ENCODE measurements at regions not wholly inside any gene's neighbourhood (a gene's known extent, or its start where the extent isn't known, plus 50 kb on each side); places are given as distances from the start of the nearest gene placed in this dataset.
A peak's percentile ranks its signal among the peaks of the same experiment; 100 is the strongest.

- no peak overlapping the region for H3K27ac ChIP-seq (ENCODE audit: low read depth, low read length)
- H3K18ac ChIP-seq (ENCODE audit: low read length) = no peak overlapping the region
- no peak overlapping the region for H4K12ac ChIP-seq (ENCODE audit: low read depth, low read length)
- no CpG with 5 or more reads among the region's 2 CpGs for whole genome bisulfite sequencing (ENCODE audit: extremely low coverage, insufficient coverage, insufficient read length)
- no peak overlapping the region for H3K4me2 ChIP-seq (ENCODE audit: low read length)
- H4K91ac ChIP-seq (ENCODE audit: low read depth, low read length) = no peak overlapping the region
- no peak overlapping the region for H4K8ac ChIP-seq (ENCODE audit: low read depth, low read length)
- H2BK120ac ChIP-seq (ENCODE audit: insufficient read depth, low read length, poor library complexity) = no peak overlapping the region
- DNase-seq = no peak
- H3K9me3 ChIP-seq (ENCODE audit: insufficient read depth, low read depth, low read length) = no peaks in the 10 kb centered on the region
- no peak overlapping the region for H3K9ac ChIP-seq (ENCODE audit: low read length)
- no peak overlapping the region for H3K4me3 ChIP-seq (ENCODE audit: low read depth, low read length)
- no peak overlapping the region for H2BK5ac ChIP-seq (ENCODE audit: low read depth, low read length, poor library complexity)
- no peak overlapping the region for H3K14ac ChIP-seq (ENCODE audit: low read length)
- H2AFZ ChIP-seq (ENCODE audit: insufficient read depth, low read length, poor library complexity) = no peak overlapping the region
- H2BK12ac ChIP-seq (ENCODE audit: low read length) = no peak overlapping the region
- H2AK5ac ChIP-seq (ENCODE audit: low read length) = no peak overlapping the region
- no peaks in the 10 kb centered on the region for H3K36me3 ChIP-seq (ENCODE audit: control insufficient read depth in 1 of 2, insufficient read depth in 2 of 2, low read length in 2 of 2)
- no peaks in the 10 kb centered on the region for H3K79me2 ChIP-seq (ENCODE audit: control insufficient read depth, insufficient read depth, low read length, poor library complexity)
- peaks cover 2% of the 10 kb centered on the region for H3K79me1 ChIP-seq (ENCODE audit: low read length)
- no peak overlapping the region for H3K4ac ChIP-seq (ENCODE audit: low read depth, low read length)
- H3K23ac ChIP-seq (ENCODE audit: low read length) = no peak overlapping the region
- H3K4me1 ChIP-seq (ENCODE audit: control insufficient read depth in 1 of 2, insufficient read depth in 2 of 2, low read length in 2 of 2) = peaks cover 0 to 3% of the 10 kb centered on the region in 2 experiments
- no peaks in the 10 kb centered on the region for H3K27me3 ChIP-seq (ENCODE audit: insufficient read depth, low read length)
Measured at GRCh38 chr10:31081937-31082840, 50.5 kb upstream of the ZNF438 start.

- H3K27ac ChIP-seq (ENCODE audit: low read depth, low read length) = no peak overlapping the region
- no peak overlapping the region for H2AFZ ChIP-seq (ENCODE audit: insufficient read depth, low read length, poor library complexity)
- no peaks in the 10 kb centered on the region for H3K9me3 ChIP-seq (ENCODE audit: insufficient read depth, low read depth, low read length)
- DNase-seq = peak; percentile 9 to 63
- no peaks in the 10 kb centered on the region for H3K79me2 ChIP-seq (ENCODE audit: control insufficient read depth, insufficient read depth, low read length, poor library complexity)
- peak overlapping the region; percentile 15 for H2BK5ac ChIP-seq (ENCODE audit: low read depth, low read length, poor library complexity)
- H3K4me2 ChIP-seq (ENCODE audit: low read length) = no peak overlapping the region
- no peak overlapping the region for H3K4me3 ChIP-seq (ENCODE audit: low read depth, low read length)
- H2BK12ac ChIP-seq (ENCODE audit: low read length) = no peak overlapping the region
- no peak overlapping the region for H3K14ac ChIP-seq (ENCODE audit: low read length)
- peak overlapping the region; percentile 31 for H4K91ac ChIP-seq (ENCODE audit: low read depth, low read length)
- H3K23ac ChIP-seq (ENCODE audit: low read length) = no peak overlapping the region
- no peak overlapping the region for H4K12ac ChIP-seq (ENCODE audit: low read depth, low read length)
- WGBS (ENCODE audit: extremely low coverage, insufficient coverage, insufficient read length) = no CpG with 5 or more reads among the region's 6 CpGs
- peaks cover 0 to 3% of the 10 kb centered on the region in 2 experiments for H3K4me1 ChIP-seq (ENCODE audit: control insufficient read depth in 1 of 2, insufficient read depth in 2 of 2, low read length in 2 of 2)
- H3K9ac ChIP-seq (ENCODE audit: low read length) = no peak overlapping the region
- H4K8ac ChIP-seq (ENCODE audit: low read depth, low read length) = peak overlapping the region; percentile 65
- no peaks in the 10 kb centered on the region for H3K36me3 ChIP-seq (ENCODE audit: control insufficient read depth in 1 of 2, insufficient read depth in 2 of 2, low read length in 2 of 2)
- no peaks in the 10 kb centered on the region for H3K27me3 ChIP-seq (ENCODE audit: insufficient read depth, low read length)
- no peak overlapping the region for H2AK5ac ChIP-seq (ENCODE audit: low read length)
- no peak overlapping the region for H2BK120ac ChIP-seq (ENCODE audit: insufficient read depth, low read length, poor library complexity)
- no peak overlapping the region for H3K4ac ChIP-seq (ENCODE audit: low read depth, low read length)
- peaks cover 2% of the 10 kb centered on the region for H3K79me1 ChIP-seq (ENCODE audit: low read length)
- no peak overlapping the region for H3K18ac ChIP-seq (ENCODE audit: low read length)
Measured at GRCh38 chr10:31083765-31084184, 52.1 kb upstream of the ZNF438 start.

DNA sequence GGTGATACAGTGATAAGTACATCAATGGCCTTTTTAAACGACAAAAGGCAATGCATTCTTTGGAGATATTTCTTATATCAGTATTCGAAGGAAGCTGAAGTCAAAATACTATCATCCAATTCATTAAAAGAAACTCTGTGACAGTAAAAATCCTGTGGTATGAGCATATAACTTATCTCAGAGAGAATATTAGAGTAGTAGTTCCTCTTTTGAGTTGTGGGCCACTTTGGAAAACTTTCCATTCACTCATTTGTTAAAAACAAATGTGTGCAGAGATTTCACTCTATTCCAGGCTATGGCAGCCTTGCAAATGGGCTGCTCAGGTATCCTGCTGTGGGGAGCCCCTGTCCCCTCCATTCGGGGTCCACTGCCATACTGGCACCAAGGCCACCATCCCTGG is 55.3 kb upstream of the ZNF438 start:
- H3K36me3 ChIP-seq (ENCODE audit: control insufficient read depth in 1 of 2, insufficient read depth in 2 of 2, low read length in 2 of 2) = no peaks in the 10 kb centered on the region
- peaks cover 0 to 3% of the 10 kb centered on the region in 2 experiments for H3K4me1 ChIP-seq (ENCODE audit: control insufficient read depth in 1 of 2, insufficient read depth in 2 of 2, low read length in 2 of 2)
- H3K9me3 ChIP-seq (ENCODE audit: insufficient read depth, low read depth, low read length) = no peaks in the 10 kb centered on the region
- H3K79me2 ChIP-seq (ENCODE audit: control insufficient read depth, insufficient read depth, low read length, poor library complexity) = no peaks in the 10 kb centered on the region
- no peak overlapping the region for H4K8ac ChIP-seq (ENCODE audit: low read depth, low read length)
- no peak overlapping the region for H2AK5ac ChIP-seq (ENCODE audit: low read length)
- H3K14ac ChIP-seq (ENCODE audit: low read length) = no peak overlapping the region
- H3K4ac ChIP-seq (ENCODE audit: low read depth, low read length) = no peak overlapping the region
- no CpG with 5 or more reads among the region's 3 CpGs for WGBS (ENCODE audit: extremely low coverage, insufficient coverage, insufficient read length)
- no peak overlapping the region for H2BK5ac ChIP-seq (ENCODE audit: low read depth, low read length, poor library complexity)
- H2BK12ac ChIP-seq (ENCODE audit: low read length) = no peak overlapping the region
- H3K27me3 ChIP-seq (ENCODE audit: insufficient read depth, low read length) = no peaks in the 10 kb centered on the region
- H3K79me1 ChIP-seq (ENCODE audit: low read length) = peaks cover 2% of the 10 kb centered on the region
- H2AFZ ChIP-seq (ENCODE audit: insufficient read depth, low read length, poor library complexity) = no peak overlapping the region
- H3K23ac ChIP-seq (ENCODE audit: low read length) = no peak overlapping the region
- H3K18ac ChIP-seq (ENCODE audit: low read length) = no peak overlapping the region
- no peak overlapping the region for H3K4me3 ChIP-seq (ENCODE audit: low read depth, low read length)
- no peak overlapping the region for H2BK120ac ChIP-seq (ENCODE audit: insufficient read depth, low read length, poor library complexity)
- no peak overlapping the region for H3K4me2 ChIP-seq (ENCODE audit: low read length)
- no peak overlapping the region for H3K27ac ChIP-seq (ENCODE audit: low read depth, low read length)
- no peak overlapping the region for H4K12ac ChIP-seq (ENCODE audit: low read depth, low read length)
- no peak overlapping the region for H3K9ac ChIP-seq (ENCODE audit: low read length)
- H4K91ac ChIP-seq (ENCODE audit: low read depth, low read length) = no peak overlapping the region
- no peak for DNase-seq

- WGBS (ENCODE audit: extremely low coverage, insufficient coverage, insufficient read length) = no CpG with 5 or more reads among the region's 1 CpG
- Histone ChIP-seq H3K4me2 (ENCODE audit: low read length) (no peak overlapping the region), H3K23ac (ENCODE audit: low read length) (no peak overlapping the region)
Measured at GRCh38 chr10:31087851-31088250, 56.2 kb upstream of the ZNF438 start.

More at GRCh38 chr10:31087851-31088250, 56.2 kb upstream of the ZNF438 start:
- H2AK5ac ChIP-seq (ENCODE audit: low read length) = no peak overlapping the region
- H2BK12ac ChIP-seq (ENCODE audit: low read length) = no peak overlapping the region
- H3K9me3 ChIP-seq (ENCODE audit: insufficient read depth, low read depth, low read length) = no peaks in the 10 kb centered on the region
- no peak overlapping the region for H2BK5ac ChIP-seq (ENCODE audit: low read depth, low read length, poor library complexity)
- no peak overlapping the region for H4K8ac ChIP-seq (ENCODE audit: low read depth, low read length)
- no peak overlapping the region for H2AFZ ChIP-seq (ENCODE audit: insufficient read depth, low read length, poor library complexity)
- H3K18ac ChIP-seq (ENCODE audit: low read length) = no peak overlapping the region
- no peak overlapping the region for H3K9ac ChIP-seq (ENCODE audit: low read length)
- no peak for DNase-seq
- H4K91ac ChIP-seq (ENCODE audit: low read depth, low read length) = no peak overlapping the region
- peaks cover 2% of the 10 kb centered on the region for H3K79me1 ChIP-seq (ENCODE audit: low read length)
- no peaks in the 10 kb centered on the region for H3K79me2 ChIP-seq (ENCODE audit: control insufficient read depth, insufficient read depth, low read length, poor library complexity)
- H3K36me3 ChIP-seq (ENCODE audit: control insufficient read depth in 1 of 2, insufficient read depth in 2 of 2, low read length in 2 of 2) = no peaks in the 10 kb centered on the region
- no peak overlapping the region for H2BK120ac ChIP-seq (ENCODE audit: insufficient read depth, low read length, poor library complexity)
- H3K27me3 ChIP-seq (ENCODE audit: insufficient read depth, low read length) = no peaks in the 10 kb centered on the region
- no peak overlapping the region for H3K4ac ChIP-seq (ENCODE audit: low read depth, low read length)
- H3K27ac ChIP-seq (ENCODE audit: low read depth, low read length) = no peak overlapping the region
- no peak overlapping the region for H3K14ac ChIP-seq (ENCODE audit: low read length)
- H3K4me1 ChIP-seq (ENCODE audit: control insufficient read depth in 1 of 2, insufficient read depth in 2 of 2, low read length in 2 of 2) = peaks cover 0 to 3% of the 10 kb centered on the region in 2 experiments
- H3K4me3 ChIP-seq (ENCODE audit: low read depth, low read length) = no peak overlapping the region
- no peak overlapping the region for H4K12ac ChIP-seq (ENCODE audit: low read depth, low read length)
